HCT116 (cell line): ENCODE measurements at regions not wholly inside any gene's neighbourhood (a gene's known extent, or its start where the extent isn't known, plus 50 kb on each side); places are given as distances from the start of the nearest gene placed in this dataset.

Source experiments
- CTCF ChIP-seq, 3 experiments: fragments of 200-600 bp in 1 of 3; sonication (generic) in 1 of 3; IDR thresholded peaks in 2 of 3; conservative IDR thresholded peaks in 1 of 3; 2 replicates each; pipeline ENCODE4 v1.5.1; 2012 to 2017; ENCODE audit warnings: low read depth in 2 of 3, low read length in 2 of 3, antibody characterized with exemption in 1 of 3, borderline replicate concordance in 1 of 3, control low read depth in 1 of 3, mild to moderate bottlenecking in 1 of 3, mixed read lengths in 1 of 3, mixed run types in 1 of 3, moderate library complexity in 1 of 3; ENCODE audit not compliant: insufficient read depth in 1 of 3
- POLR2A ChIP-seq: IDR thresholded peaks from 2 replicates; pipeline ENCODE4 v1.7.0; 2011; ENCODE audit warnings: borderline replicate concordance; ENCODE audit not compliant: insufficient read depth, insufficient read length; ENCODE audit errors: extremely low read depth
- ZFX ChIP-seq: fragments of 450-650 bp; IDR thresholded peaks from 2 replicates; pipeline ENCODE4 v1.6.1; 2017

GRCh38 chr3:178388473-178388872, 147.8 kb upstream of the KCNMB2 start:
- TF ChIP-seq CTCF (IDR thresholded peaks at IDR 0.05 in 2 of 3, conservative IDR thresholded peaks at IDR 0.05 in 1 of 3; ENCODE audit: borderline replicate concordance in 1 of 3, insufficient read depth in 1 of 3, low read depth in 2 of 3, low read length in 2 of 3) = no peak
- no peak for TF ChIP-seq ZFX
- TF ChIP-seq POLR2A = no peak
